Body of pancreas (tissue), 4 donors: ENCODE measurements at regions not wholly inside any gene's neighbourhood (a gene's known extent, or its start where the extent isn't known, plus 50 kb on each side); places are given as distances from the start of the nearest gene placed in this dataset.

Source experiments
- CTCF ChIP-seq, 7 experiments: fragments of 450-650 bp in 4 of 7; fragments of 200-600 bp in 3 of 7; sonication (generic) in 3 of 7; IDR thresholded peaks; one replicate each; pipeline ENCODE4 v1.5.1; 2016 to 2019; ENCODE audit warnings: antibody characterized with exemption in 7 of 7
- POLR2A ChIP-seq, 3 donors: fragments of 450-650 bp; IDR thresholded peaks; one replicate each; pipeline ENCODE4 v1.6.1; 2016; ENCODE audit warnings: antibody characterized with exemption in 3 of 3, mild to moderate bottlenecking in 2 of 3

- no peak for TF ChIP-seq POLR2A (IDR thresholded peaks at IDR 0.05)
- no peak for TF ChIP-seq CTCF (IDR thresholded peaks at IDR 0.05)
Measured at GRCh38 chr18:39200153-39200552, 1634.6 kb upstream of the CELF4 start.
